ENCODE measurements at regions not wholly inside any gene's neighbourhood (a gene's known extent, or its start where the extent isn't known, plus 50 kb on each side); places are given as distances from the start of the nearest gene placed in this dataset.

DNA sequence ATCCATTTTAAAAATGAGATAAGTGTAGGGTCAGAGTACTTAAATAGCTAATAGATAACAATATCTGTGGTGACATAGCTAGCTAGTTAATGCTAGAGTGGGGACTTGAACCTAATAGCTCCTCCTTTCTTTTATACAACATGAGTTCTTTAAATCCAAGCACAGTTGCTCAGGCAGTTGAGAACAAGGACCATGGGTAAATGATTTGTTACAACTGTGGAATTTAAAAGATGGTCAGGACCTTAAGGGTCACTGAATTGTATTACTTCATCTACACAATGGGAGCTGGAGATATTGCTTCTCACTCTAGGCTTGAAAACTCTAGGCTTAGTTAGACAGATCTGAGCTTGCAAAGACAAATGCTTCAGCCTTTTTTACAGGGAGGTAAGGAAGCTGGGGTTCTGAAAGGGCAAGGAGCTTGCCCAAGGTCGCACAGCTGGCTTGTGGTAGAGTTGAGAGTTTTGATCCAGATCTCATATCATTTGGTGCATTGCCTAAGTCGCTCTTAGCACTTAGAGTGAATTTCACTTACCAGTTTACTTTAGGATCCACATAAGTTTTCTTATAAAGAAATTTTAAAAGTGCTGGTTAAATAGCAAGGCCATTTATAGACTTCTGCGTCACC is 90.2 kb downstream of the EDEM1 start:
- Histone ChIP-seq H3K79me2 (ENCODE audit: insufficient read depth, low read length) (no peaks in the 10 kb centered on the region), H3K4me2 (ENCODE audit: low read depth, low read length, poor library complexity, severe bottlenecking) (no peak overlapping the region), H3F3A (ENCODE audit: insufficient read depth) (no peaks in the 10 kb centered on the region), H3K9ac (ENCODE audit: low read length) (no peak overlapping the region), H3K4me3 (ENCODE audit: insufficient read depth, low read length, poor library complexity, severe bottlenecking) (no peak overlapping the region), H3K27ac (ENCODE audit: low read depth, low read length) (no peak overlapping the region), H3K9me2 (replicated peaks; ENCODE audit: insufficient read depth, low read length) (no peaks in the 10 kb centered on the region), H4K20me1 (ENCODE audit: low read depth, low read length) (no peaks in the 10 kb centered on the region), H3K36me3 (ENCODE audit: low read length) (no peaks in the 10 kb centered on the region), H3K27me3 (ENCODE audit: low read length) (no peaks in the 10 kb centered on the region), H2AFZ (ENCODE audit: low read depth, low read length, severe bottlenecking) (no peak overlapping the region), H3K9me3 (ENCODE audit: insufficient read depth, low read length) (no peaks in the 10 kb centered on the region)
- TF ChIP-seq, protein P1, sequence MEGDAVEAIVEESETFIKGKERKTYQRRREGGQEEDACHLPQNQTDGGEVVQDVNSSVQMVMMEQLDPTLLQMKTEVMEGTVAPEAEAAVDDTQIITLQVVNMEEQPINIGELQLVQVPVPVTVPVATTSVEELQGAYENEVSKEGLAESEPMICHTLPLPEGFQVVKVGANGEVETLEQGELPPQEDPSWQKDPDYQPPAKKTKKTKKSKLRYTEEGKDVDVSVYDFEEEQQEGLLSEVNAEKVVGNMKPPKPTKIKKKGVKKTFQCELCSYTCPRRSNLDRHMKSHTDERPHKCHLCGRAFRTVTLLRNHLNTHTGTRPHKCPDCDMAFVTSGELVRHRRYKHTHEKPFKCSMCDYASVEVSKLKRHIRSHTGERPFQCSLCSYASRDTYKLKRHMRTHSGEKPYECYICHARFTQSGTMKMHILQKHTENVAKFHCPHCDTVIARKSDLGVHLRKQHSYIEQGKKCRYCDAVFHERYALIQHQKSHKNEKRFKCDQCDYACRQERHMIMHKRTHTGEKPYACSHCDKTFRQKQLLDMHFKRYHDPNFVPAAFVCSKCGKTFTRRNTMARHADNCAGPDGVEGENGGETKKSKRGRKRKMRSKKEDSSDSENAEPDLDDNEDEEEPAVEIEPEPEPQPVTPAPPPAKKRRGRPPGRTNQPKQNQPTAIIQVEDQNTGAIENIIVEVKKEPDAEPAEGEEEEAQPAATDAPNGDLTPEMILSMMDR (IDR thresholded peaks at IDR 0.05; ENCODE audit: insufficient read depth, low read length, poor library complexity, severe bottlenecking) = no peak
- TF ChIP-seq EZH2phosphoT487 (conservative IDR thresholded peaks at IDR 0.05; ENCODE audit: low read length) = no peak

DNA sequence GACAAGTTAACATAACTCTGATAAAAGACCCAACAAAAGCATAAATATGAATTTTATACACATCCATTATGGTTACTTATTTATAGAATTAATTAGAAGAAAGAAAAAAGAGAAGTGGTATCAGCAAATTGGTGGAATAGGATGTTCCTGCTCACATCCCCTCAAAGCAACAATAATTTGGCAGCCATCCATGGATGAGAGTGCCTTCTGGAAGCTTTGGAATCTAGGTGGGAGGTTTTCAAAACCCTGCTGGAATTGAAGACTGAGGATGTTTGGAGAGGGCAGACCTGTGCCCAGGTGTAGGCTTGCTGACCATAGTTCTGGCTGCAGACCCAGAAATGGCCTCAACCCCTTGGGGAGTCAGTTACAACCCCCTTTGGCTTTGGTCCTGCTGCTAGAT is 91.2 kb downstream of the EDEM1 start:
- Histone ChIP-seq H3K4me3 (ENCODE audit: insufficient read depth, low read length, poor library complexity, severe bottlenecking) (no peak overlapping the region), H3K27me3 (ENCODE audit: low read length) (no peaks in the 10 kb centered on the region), H3K36me3 (ENCODE audit: low read length) (no peaks in the 10 kb centered on the region), H4K20me1 (ENCODE audit: low read depth, low read length) (no peaks in the 10 kb centered on the region), H3F3A (ENCODE audit: insufficient read depth) (no peaks in the 10 kb centered on the region), H3K9ac (ENCODE audit: low read length) (no peak overlapping the region), H3K27ac (ENCODE audit: low read depth, low read length) (no peak overlapping the region), H3K4me2 (ENCODE audit: low read depth, low read length, poor library complexity, severe bottlenecking) (no peak overlapping the region), H2AFZ (ENCODE audit: low read depth, low read length, severe bottlenecking) (no peak overlapping the region), H3K9me3 (ENCODE audit: insufficient read depth, low read length) (no peaks in the 10 kb centered on the region), H3K9me2 (replicated peaks; ENCODE audit: insufficient read depth, low read length) (no peaks in the 10 kb centered on the region), H3K79me2 (ENCODE audit: insufficient read depth, low read length) (no peaks in the 10 kb centered on the region)
- TF ChIP-seq, protein P1 (IDR thresholded peaks at IDR 0.05; ENCODE audit: insufficient read depth, low read length, poor library complexity, severe bottlenecking) = no peak
- TF ChIP-seq EZH2phosphoT487 (conservative IDR thresholded peaks at IDR 0.05; ENCODE audit: low read length) = no peak

- Histone ChIP-seq H3F3A (ENCODE audit: insufficient read depth) (no peaks in the 10 kb centered on the region), H2AFZ (ENCODE audit: low read depth, low read length, severe bottlenecking) (no peak overlapping the region), H3K36me3 (ENCODE audit: low read length) (no peaks in the 10 kb centered on the region), H3K27me3 (ENCODE audit: low read length) (no peaks in the 10 kb centered on the region), H3K4me3 (ENCODE audit: insufficient read depth, low read length, poor library complexity, severe bottlenecking) (no peak overlapping the region), H3K27ac (ENCODE audit: low read depth, low read length) (no peak overlapping the region), H3K79me2 (ENCODE audit: insufficient read depth, low read length) (no peaks in the 10 kb centered on the region), H3K9ac (ENCODE audit: low read length) (no peak overlapping the region), H4K20me1 (ENCODE audit: low read depth, low read length) (no peaks in the 10 kb centered on the region), H3K9me3 (ENCODE audit: insufficient read depth, low read length) (no peaks in the 10 kb centered on the region), H3K4me2 (ENCODE audit: low read depth, low read length, poor library complexity, severe bottlenecking) (no peak overlapping the region), H3K9me2 (replicated peaks; ENCODE audit: insufficient read depth, low read length) (no peaks in the 10 kb centered on the region)
- TF ChIP-seq, protein P1 (IDR thresholded peaks at IDR 0.05; ENCODE audit: insufficient read depth, low read length, poor library complexity, severe bottlenecking) = no peak
- no peak for TF ChIP-seq EZH2phosphoT487 (conservative IDR thresholded peaks at IDR 0.05; ENCODE audit: low read length)
Measured at GRCh38 chr3:5282703-5283102, 95.2 kb downstream of the EDEM1 start.
